ENCODE measurements at regions not wholly inside any gene's neighbourhood (a gene's known extent, or its start where the extent isn't known, plus 50 kb on each side); places are given as distances from the start of the nearest gene placed in this dataset.
A peak's percentile ranks its signal among the peaks of the same experiment; 100 is the strongest.
"Not testable (repeated sequence)": the region's sequence is repeated elsewhere in the genome, so short reads cannot be mapped to it uniquely, and the experiment has no call there.

- ATAC-seq = no peak
These were observed 115.0 kb upstream of the TBL1X start for GRCh38 chrX:9349572-9350494.

- ATAC-seq = no peak
These were observed 113.7 kb upstream of the TBL1X start for GRCh38 chrX:9351126-9351525.

GRCh38 chrX:9352243-9352642 is 112.6 kb upstream of the TBL1X start:
- peak; percentile 22 to 34 for ATAC-seq

GRCh38 chrX:9352694-9353411 is 112.0 kb upstream of the TBL1X start:
- peak; percentile 72 to 74 for ATAC-seq

- no peak for ATAC-seq
These were observed 109.9 kb upstream of the TBL1X start for GRCh38 chrX:9354918-9355317.

- peak; percentile 21 to 25 for ATAC-seq
These were observed 109.1 kb upstream of the TBL1X start for GRCh38 chrX:9355739-9356138.

- ATAC-seq = no peak
These were observed 108.0 kb upstream of the TBL1X start for GRCh38 chrX:9356846-9357245.

GRCh38 chrX:9357518-9358114 is 107.2 kb upstream of the TBL1X start:
- ATAC-seq = no peak

- ATAC-seq = no peak
These were observed 102.4 kb upstream of the TBL1X start for GRCh38 chrX:9362363-9362928.

- no peak for ATAC-seq
These were observed 97.4 kb upstream of the TBL1X start for GRCh38 chrX:9367421-9367820.

- ATAC-seq = no peak
These were observed 96.6 kb upstream of the TBL1X start for GRCh38 chrX:9368262-9368661.

GRCh38 chrX:9369802-9370291 is 95.0 kb upstream of the TBL1X start:
- ATAC-seq = no peak

- no peak for ATAC-seq
These were observed 94.0 kb upstream of the TBL1X start for GRCh38 chrX:9370893-9371292.

GRCh38 chrX:9372866-9373265 is 92.0 kb upstream of the TBL1X start:
- no peak for ATAC-seq

- no peak for ATAC-seq
These were observed 91.1 kb upstream of the TBL1X start for GRCh38 chrX:9373789-9374188.

GRCh38 chrX:9374555-9374954 is 90.3 kb upstream of the TBL1X start:
- ATAC-seq = no peak

GRCh38 chrX:9376111-9376510 is 88.7 kb upstream of the TBL1X start:
- ATAC-seq = no peak

- not testable (repeated sequence) for ATAC-seq
These were observed 87.6 kb upstream of the TBL1X start for GRCh38 chrX:9377216-9377615.

GRCh38 chrX:9378980-9379696 is 85.7 kb upstream of the TBL1X start:
- no peak for ATAC-seq

- ATAC-seq = no peak
These were observed 84.9 kb upstream of the TBL1X start for GRCh38 chrX:9379697-9380551.

GRCh38 chrX:9383655-9384054 is 81.2 kb upstream of the TBL1X start:
- ATAC-seq = no peak

All from activated CD4-positive, CD25-positive, alpha-beta regulatory T cell treated with anti-CD3 and anti-CD28 coated beads, Interleukin-2, amount 50 U/mL, for 24 hours (primary cell).